MCF 10A (cell line): ENCODE measurements at regions not wholly inside any gene's neighbourhood (a gene's known extent, or its start where the extent isn't known, plus 50 kb on each side); places are given as distances from the start of the nearest gene placed in this dataset.
A peak's percentile ranks its signal among the peaks of the same experiment; 100 is the strongest.

Experiments
- BruUV-seq: library from RNA; stranded (reverse); fragments of 400-500 nt; replicated peaks from 2 replicates; lab custom pipeline; 2021; lab: Mats Ljungman, UMichigan
- CTCF ChIA-PET: fragments of 300-600 bp; sonication (Branson Sonifier 250); formaldehyde crosslinking; extraction: SDS; loops from one replicate; lab custom pipeline; 2021; ENCODE audit warnings: antibody characterized with exemption, inconsistent platforms; lab: Yijun Ruan, JAX
- POLR2A ChIA-PET: fragments of 300-600, 350-650 bp; sonication (Branson Sonifier 250); formaldehyde crosslinking; extraction: SDS; loops from one replicate; lab custom pipeline; 2020; ENCODE audit warnings: antibody characterized with exemption, inconsistent platforms; lab: Yijun Ruan, JAX
- DNase-seq: peaks from one replicate; pipeline ENCODE4 v3.0.0-alpha.2; 2018; ENCODE audit not compliant: unreplicated experiment
- H3K27ac Mint-ChIP-seq: one replicate; pipeline ENCODE4 v1.8.0; 2022; ENCODE audit warnings: mild to moderate bottlenecking, low read depth, mixed read lengths; ENCODE audit not compliant: unreplicated experiment
- H3K27me3 Mint-ChIP-seq: one replicate; pipeline ENCODE4 v1.8.0; 2022; ENCODE audit warnings: mixed read lengths; ENCODE audit not compliant: insufficient read depth, unreplicated experiment
- H3K36me3 Mint-ChIP-seq: one replicate; pipeline ENCODE4 v1.8.0; 2022; ENCODE audit warnings: mild to moderate bottlenecking, moderate library complexity, mixed read lengths; ENCODE audit not compliant: insufficient read depth, unreplicated experiment
- H3K4me1 Mint-ChIP-seq: one replicate; pipeline ENCODE4 v1.8.0; 2022; ENCODE audit warnings: mixed read lengths; ENCODE audit not compliant: insufficient read depth, unreplicated experiment
- H3K4me3 Mint-ChIP-seq: one replicate; pipeline ENCODE4 v1.8.0; 2022; ENCODE audit warnings: mild to moderate bottlenecking, moderate library complexity, mixed read lengths; ENCODE audit not compliant: unreplicated experiment
- H3K9me3 Mint-ChIP-seq: one replicate; pipeline ENCODE4 v1.8.0; 2022; ENCODE audit warnings: mixed read lengths; ENCODE audit not compliant: unreplicated experiment
- intact Hi-C: fragments of 100-400 bp; cut with micrococcal nuclease; formaldehyde crosslinking; loops from 2 replicates; pipeline ENCODE4 v1.14.1; 2022
- TF ChIP-seq, protein P1 (sequence below): fragments of 200-600 bp; IDR thresholded peaks from one replicate; pipeline ENCODE4 v1.8.0; 2022; ENCODE audit warnings: antibody characterized with exemption, mild to moderate bottlenecking; ENCODE audit not compliant: unreplicated experiment

DNA sequence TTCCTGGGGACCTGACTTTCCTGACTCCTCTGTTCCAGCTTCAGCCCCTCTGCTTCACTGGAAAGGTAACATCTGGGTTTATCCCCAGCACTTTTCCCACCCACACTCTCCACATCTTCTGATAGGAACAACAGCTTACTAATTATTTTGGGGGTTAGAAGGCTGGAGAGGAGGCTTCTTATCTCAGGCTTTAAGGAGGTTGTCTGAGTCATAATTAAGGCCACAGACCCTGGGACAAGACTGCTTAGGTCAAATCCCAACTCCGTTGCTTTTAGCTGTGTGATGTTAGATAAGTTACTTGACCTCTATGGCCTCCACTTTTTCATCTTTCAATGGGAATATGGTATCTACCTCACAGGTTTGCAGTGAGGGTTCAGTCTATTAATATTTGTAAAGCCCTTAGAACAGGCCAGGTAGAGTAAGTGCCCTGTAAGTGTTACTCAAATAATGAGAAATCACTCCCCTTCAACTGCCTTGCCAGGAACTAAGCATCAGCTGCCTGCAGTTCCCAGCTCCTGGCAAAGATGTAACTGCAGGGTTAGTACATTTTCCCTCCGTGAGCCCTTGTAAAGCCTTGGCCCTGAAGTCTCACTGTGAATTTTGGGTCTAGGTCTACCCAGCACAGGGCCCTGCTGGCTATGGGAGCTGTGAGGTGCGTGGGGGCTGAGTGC lies 123.6 kb downstream of the MTX2 start:
- no peaks in the 10 kb centered on the region for H3K9me3 Mint-ChIP-seq
- no peak overlapping the region for H3K4me3 Mint-ChIP-seq
- intact Hi-C loops: no loop called here
- TF ChIP-seq, protein P1, sequence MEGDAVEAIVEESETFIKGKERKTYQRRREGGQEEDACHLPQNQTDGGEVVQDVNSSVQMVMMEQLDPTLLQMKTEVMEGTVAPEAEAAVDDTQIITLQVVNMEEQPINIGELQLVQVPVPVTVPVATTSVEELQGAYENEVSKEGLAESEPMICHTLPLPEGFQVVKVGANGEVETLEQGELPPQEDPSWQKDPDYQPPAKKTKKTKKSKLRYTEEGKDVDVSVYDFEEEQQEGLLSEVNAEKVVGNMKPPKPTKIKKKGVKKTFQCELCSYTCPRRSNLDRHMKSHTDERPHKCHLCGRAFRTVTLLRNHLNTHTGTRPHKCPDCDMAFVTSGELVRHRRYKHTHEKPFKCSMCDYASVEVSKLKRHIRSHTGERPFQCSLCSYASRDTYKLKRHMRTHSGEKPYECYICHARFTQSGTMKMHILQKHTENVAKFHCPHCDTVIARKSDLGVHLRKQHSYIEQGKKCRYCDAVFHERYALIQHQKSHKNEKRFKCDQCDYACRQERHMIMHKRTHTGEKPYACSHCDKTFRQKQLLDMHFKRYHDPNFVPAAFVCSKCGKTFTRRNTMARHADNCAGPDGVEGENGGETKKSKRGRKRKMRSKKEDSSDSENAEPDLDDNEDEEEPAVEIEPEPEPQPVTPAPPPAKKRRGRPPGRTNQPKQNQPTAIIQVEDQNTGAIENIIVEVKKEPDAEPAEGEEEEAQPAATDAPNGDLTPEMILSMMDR: no peak
- no peaks in the 10 kb centered on the region for H3K27me3 Mint-ChIP-seq
- CTCF ChIA-PET: no interaction called here
- no peak overlapping the region for H3K27ac Mint-ChIP-seq
- H3K36me3 Mint-ChIP-seq: no peaks in the 10 kb centered on the region
- H3K4me1 Mint-ChIP-seq: no peaks in the 10 kb centered on the region
- no TSS peak for BruUV-seq
- DNase-seq: no peak
- POLR2A ChIA-PET: interaction anchor here (0.6 kb wide), 1 partner anchor 98 kb away, joined by 3 read pairs; no protein-coding TSS in a partner anchor

DNA sequence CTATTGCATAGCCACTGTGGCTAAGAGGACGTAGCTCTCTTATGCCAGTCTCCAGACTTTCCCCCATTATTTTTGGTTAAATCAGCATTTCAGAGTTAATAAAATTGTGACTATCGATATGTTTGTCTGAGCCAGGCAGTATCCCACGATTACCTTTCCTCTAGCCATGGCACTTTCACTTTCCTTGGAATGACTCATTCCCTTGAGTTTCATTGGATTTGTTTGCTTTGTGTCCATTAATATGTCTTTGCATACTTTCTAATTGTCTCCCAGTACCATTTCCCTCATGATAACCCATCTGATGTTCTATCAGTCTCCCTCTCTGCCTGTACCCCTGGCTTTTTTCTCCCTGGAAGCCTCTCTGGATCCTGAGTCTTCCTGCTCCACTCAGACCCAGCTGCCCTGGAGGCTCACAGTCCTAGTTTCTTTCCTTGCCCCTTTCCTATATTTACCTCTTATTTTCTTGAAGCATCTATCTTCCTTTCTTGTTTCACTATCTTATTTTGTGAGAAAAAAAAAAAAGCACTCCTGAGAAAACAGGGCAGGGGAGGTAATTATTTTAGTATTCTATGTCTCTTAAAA lies 126.1 kb downstream of the MTX2 start:
- peak; percentile 40 for DNase-seq
- no peaks in the 10 kb centered on the region for H3K4me1 Mint-ChIP-seq
- H3K4me3 Mint-ChIP-seq: no peak overlapping the region
- CTCF ChIA-PET: interaction anchor here (0.7 kb wide), 1 partner anchor 1113 kb away, joined by 3 read pairs; no protein-coding TSS in a partner anchor
- no peak overlapping the region for H3K27ac Mint-ChIP-seq
- POLR2A ChIA-PET: interaction anchor here (0.6 kb wide), 1 partner anchor 293 kb away, joined by 4 read pairs; no protein-coding TSS in a partner anchor
- intact Hi-C loops: no loop called here
- TF ChIP-seq, protein P1: no peak
- no peaks in the 10 kb centered on the region for H3K9me3 Mint-ChIP-seq
- H3K27me3 Mint-ChIP-seq: no peaks in the 10 kb centered on the region
- no peaks in the 10 kb centered on the region for H3K36me3 Mint-ChIP-seq
- BruUV-seq: no TSS peak

GRCh38 chr2:176398243-176399073 lies 129.2 kb downstream of the MTX2 start:
- no peaks in the 10 kb centered on the region for H3K9me3 Mint-ChIP-seq
- H3K4me1 Mint-ChIP-seq: no peaks in the 10 kb centered on the region
- CTCF ChIA-PET: no interaction called here
- TF ChIP-seq, protein P1: no peak
- H3K36me3 Mint-ChIP-seq: no peaks in the 10 kb centered on the region
- no peak overlapping the region for H3K27ac Mint-ChIP-seq
- POLR2A ChIA-PET: no interaction called here
- no peak for DNase-seq
- no TSS peak for BruUV-seq
- intact Hi-C loops: no loop called here
- peaks cover 26% of the 10 kb centered on the region for H3K27me3 Mint-ChIP-seq
- no peak overlapping the region for H3K4me3 Mint-ChIP-seq

- POLR2A ChIA-PET: no interaction called here
- TF ChIP-seq, protein P1: no peak
- H3K27ac Mint-ChIP-seq: no peak overlapping the region
- no peaks in the 10 kb centered on the region for H3K4me1 Mint-ChIP-seq
- no TSS peak for BruUV-seq
- intact Hi-C loops: no loop called here
- H3K9me3 Mint-ChIP-seq: no peaks in the 10 kb centered on the region
- no peak overlapping the region for H3K4me3 Mint-ChIP-seq
- DNase-seq: no peak
- H3K27me3 Mint-ChIP-seq: peaks cover 26% of the 10 kb centered on the region
- CTCF ChIA-PET: no interaction called here
- no peaks in the 10 kb centered on the region for H3K36me3 Mint-ChIP-seq
These were observed 129.9 kb downstream of the MTX2 start for GRCh38 chr2:176399074-176399598.
